Activated T-helper 9 cell treated with anti-CD3 and anti-CD28 coated beads, Interleukin-2, amount 50 U/mL, for 16 hours (primary cell): ENCODE measurements at regions not wholly inside any gene's neighbourhood (a gene's known extent, or its start where the extent isn't known, plus 50 kb on each side); places are given as distances from the start of the nearest gene placed in this dataset.

Source experiments
- DNase-seq: peaks from one replicate; pipeline ENCODE4 v3.0.0-alpha.2; 2020; ENCODE audit warnings: low read depth

GRCh38 chr20:61166324-61166723 is 85.7 kb upstream of the CDH4 start:
- DNase-seq = no peak

- DNase-seq = no peak
Measured at GRCh38 chr20:61168605-61169004, 83.5 kb upstream of the CDH4 start.

GRCh38 chr20:61169874-61170273 is 82.2 kb upstream of the CDH4 start:
- no peak for DNase-seq

- DNase-seq = no peak
Measured at GRCh38 chr20:61170496-61171320, 81.4 kb upstream of the CDH4 start.

GRCh38 chr20:61173267-61173666 is 78.8 kb upstream of the CDH4 start:
- no peak for DNase-seq

GRCh38 chr20:61173961-61174725 is 77.9 kb upstream of the CDH4 start:
- no peak for DNase-seq

- no peak for DNase-seq
Measured at GRCh38 chr20:61176874-61177273, 75.2 kb upstream of the CDH4 start.

GRCh38 chr20:61178551-61179071 is 73.5 kb upstream of the CDH4 start:
- no peak for DNase-seq

- no peak for DNase-seq
Measured at GRCh38 chr20:61184194-61184593, 67.9 kb upstream of the CDH4 start.

- DNase-seq = no peak
Measured at GRCh38 chr20:61185181-61185580, 66.9 kb upstream of the CDH4 start.

GRCh38 chr20:61185841-61186601 is 66.0 kb upstream of the CDH4 start:
- no peak for DNase-seq

GRCh38 chr20:61186771-61187472 is 65.1 kb upstream of the CDH4 start:
- no peak for DNase-seq

- DNase-seq = no peak
Measured at GRCh38 chr20:61189534-61189933, 62.5 kb upstream of the CDH4 start.

- no peak for DNase-seq
Measured at GRCh38 chr20:61191096-61191495, 61.0 kb upstream of the CDH4 start.

GRCh38 chr20:61192337-61192950 is 59.6 kb upstream of the CDH4 start:
- no peak for DNase-seq

GRCh38 chr20:61193164-61193563 is 58.9 kb upstream of the CDH4 start:
- no peak for DNase-seq
